ENCODE measurements at regions not wholly inside any gene's neighbourhood (a gene's known extent, or its start where the extent isn't known, plus 50 kb on each side); places are given as distances from the start of the nearest gene placed in this dataset.

DNA sequence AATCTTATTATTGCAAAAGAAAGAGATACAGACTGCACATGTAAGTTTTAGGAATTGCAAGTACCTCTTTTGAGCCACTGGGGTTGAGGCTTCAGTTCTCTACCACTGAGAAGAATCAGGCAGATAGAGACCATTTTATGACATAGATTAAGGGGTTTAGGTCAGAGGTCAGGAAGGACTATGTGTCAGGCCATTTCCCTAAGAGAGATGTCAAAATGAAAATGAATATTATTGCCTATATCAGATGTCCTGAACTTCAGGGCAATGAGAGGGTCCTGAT is 113.7 kb downstream of the GATA6 start:
- no peak for DNase-seq (ENCODE audit: low read depth)
- no peak overlapping the region for H3K4me3 ChIP-seq (ENCODE audit: low read depth, low read length)
- TF ChIP-seq, protein P1, sequence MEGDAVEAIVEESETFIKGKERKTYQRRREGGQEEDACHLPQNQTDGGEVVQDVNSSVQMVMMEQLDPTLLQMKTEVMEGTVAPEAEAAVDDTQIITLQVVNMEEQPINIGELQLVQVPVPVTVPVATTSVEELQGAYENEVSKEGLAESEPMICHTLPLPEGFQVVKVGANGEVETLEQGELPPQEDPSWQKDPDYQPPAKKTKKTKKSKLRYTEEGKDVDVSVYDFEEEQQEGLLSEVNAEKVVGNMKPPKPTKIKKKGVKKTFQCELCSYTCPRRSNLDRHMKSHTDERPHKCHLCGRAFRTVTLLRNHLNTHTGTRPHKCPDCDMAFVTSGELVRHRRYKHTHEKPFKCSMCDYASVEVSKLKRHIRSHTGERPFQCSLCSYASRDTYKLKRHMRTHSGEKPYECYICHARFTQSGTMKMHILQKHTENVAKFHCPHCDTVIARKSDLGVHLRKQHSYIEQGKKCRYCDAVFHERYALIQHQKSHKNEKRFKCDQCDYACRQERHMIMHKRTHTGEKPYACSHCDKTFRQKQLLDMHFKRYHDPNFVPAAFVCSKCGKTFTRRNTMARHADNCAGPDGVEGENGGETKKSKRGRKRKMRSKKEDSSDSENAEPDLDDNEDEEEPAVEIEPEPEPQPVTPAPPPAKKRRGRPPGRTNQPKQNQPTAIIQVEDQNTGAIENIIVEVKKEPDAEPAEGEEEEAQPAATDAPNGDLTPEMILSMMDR (IDR thresholded peaks at IDR 0.05; ENCODE audit: insufficient read depth, low read length), result peak; percentile 19

DNA sequence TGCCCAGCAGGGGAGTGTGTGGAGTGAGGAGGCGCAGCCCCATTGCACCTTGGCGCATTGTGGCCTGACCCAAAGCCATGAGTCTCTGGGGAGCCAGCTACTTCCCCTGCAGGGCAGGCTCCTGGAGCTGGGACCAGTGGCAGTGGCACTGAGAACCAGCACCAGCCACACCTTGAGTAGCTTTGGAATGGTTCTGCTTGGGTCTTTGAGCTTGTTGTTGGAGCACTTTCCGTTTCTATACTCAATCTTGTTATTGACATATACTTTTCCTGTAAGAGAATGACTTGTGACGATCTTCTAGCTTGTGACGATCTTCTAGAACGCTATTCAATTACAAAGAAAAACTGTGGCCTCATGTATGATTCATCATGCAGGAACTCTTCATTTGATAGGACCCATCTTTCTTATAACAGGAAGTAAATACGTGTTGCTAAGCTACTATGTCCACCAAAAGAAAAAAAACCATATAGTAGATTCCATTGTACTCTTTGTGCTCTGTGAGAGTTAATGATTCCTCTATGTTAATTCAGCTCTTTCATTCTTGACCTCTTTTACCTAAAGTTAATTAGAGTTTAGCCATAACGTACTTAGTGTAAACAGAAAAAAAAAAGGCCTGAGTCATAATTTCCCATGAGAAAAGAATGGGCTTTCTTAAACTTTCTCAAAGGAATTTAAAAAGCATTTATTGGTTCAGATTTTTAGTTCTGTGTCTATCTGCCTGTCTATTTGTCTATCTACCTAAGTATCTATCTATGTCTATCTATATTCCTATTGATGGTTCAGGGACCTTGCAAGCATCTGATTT is 113.1 kb downstream of the GATA6 start:
- TF ChIP-seq, protein P1 (IDR thresholded peaks at IDR 0.05; ENCODE audit: insufficient read depth, low read length), result no peak
- H3K4me3 ChIP-seq (ENCODE audit: low read depth, low read length), result no peak overlapping the region
- DNase-seq (ENCODE audit: low read depth), result peak; percentile 73

GRCh38 chr18:22280453-22280750 is 111.0 kb downstream of the GATA6 start:
- TF ChIP-seq, protein P1 (IDR thresholded peaks at IDR 0.05; ENCODE audit: insufficient read depth, low read length), result no peak
- DNase-seq (ENCODE audit: low read depth), result no peak

DNA sequence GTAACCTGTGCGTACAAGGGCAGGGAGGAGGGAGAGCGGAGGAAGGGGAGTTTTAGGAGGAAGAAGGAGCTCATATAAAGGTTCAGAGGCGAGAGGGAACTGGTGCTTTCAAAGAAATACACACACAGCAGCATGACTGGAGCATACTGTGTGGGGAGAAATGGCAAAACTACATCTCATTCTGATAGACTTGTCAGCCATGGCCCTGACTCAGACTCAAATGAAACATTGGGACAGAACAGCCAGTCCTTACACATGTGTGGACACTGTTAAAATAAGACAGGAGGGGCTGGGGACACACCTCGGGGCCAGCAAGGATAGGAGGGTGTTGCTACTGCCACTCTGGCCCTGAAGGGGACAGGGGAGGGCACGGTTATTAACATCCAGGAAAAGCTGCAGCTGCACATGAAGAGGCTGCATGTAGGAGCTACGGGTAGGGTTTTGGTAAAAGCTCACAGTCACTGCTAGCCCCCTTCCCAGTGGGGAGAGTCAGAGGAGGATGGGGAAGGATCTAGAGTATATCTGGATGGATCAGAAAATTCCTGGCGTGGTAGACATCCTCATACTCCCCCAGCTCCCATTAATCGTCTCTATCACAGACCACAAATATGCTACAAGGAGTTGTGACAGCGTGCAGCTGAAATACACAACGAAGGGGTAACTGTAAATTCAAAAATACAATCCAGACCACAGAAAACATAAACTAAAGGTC is 110.5 kb downstream of the GATA6 start:
- DNase-seq (ENCODE audit: low read depth), result peak; percentile 43
- no peak overlapping the region for H3K4me3 ChIP-seq (ENCODE audit: low read depth, low read length)
- TF ChIP-seq, protein P1 (IDR thresholded peaks at IDR 0.05; ENCODE audit: insufficient read depth, low read length), result no peak

More at GRCh38 chr18:22280453-22280750, 111.0 kb downstream of the GATA6 start:
- no peak overlapping the region for H3K4me3 ChIP-seq (ENCODE audit: low read depth, low read length)

DNA sequence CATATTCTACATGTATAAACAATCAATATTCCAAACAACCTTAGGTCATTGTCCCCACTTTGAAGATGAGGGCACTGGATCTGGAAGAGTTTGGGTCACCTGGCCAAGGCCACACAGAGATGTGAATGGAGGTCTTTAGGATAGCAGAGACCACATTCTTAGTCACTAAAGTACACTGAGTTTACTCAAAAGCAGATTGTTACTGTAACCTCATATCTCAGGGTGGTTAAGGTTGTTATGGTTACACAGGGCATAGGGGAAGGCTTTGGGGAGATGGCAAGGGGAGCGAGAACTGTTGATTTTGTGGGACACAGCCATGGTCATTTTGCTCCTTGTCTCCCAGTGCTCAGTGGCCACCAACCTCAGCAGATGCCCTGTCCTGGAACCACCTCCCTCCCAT is 109.4 kb downstream of the GATA6 start:
- H3K4me3 ChIP-seq (ENCODE audit: low read depth, low read length), result no peak overlapping the region
- TF ChIP-seq, protein P1 (IDR thresholded peaks at IDR 0.05; ENCODE audit: insufficient read depth, low read length), result no peak
- no peak for DNase-seq (ENCODE audit: low read depth)

DNA sequence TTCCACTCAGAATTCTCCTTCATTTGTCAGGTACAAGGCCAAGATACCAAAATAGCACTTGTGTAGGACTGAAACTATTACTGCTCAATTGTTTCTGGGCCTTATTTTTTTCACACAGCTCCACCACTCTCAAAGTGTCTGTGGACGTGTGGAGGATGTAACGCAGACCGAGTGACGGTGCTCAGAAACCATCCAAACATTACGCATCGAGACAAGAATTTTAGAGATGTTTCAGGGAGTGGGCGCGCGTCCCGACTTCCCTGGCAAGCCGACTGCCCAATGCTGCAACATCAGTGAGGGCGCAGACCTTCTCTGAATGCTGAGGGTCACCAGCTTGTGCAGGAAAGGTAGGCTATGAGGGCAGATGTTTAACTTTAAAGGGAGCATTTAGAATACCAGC is 108.4 kb downstream of the GATA6 start:
- DNase-seq (ENCODE audit: low read depth), result peak; percentile 49
- TF ChIP-seq, protein P1 (IDR thresholded peaks at IDR 0.05; ENCODE audit: insufficient read depth, low read length), result no peak

More for the DNA sequence above, 108.4 kb downstream of the GATA6 start:
- H3K4me3 ChIP-seq (ENCODE audit: low read depth, low read length), result no peak overlapping the region
